ENCODE measurements at regions not wholly inside any gene's neighbourhood (a gene's known extent, or its start where the extent isn't known, plus 50 kb on each side); places are given as distances from the start of the nearest gene placed in this dataset.
A peak's percentile ranks its signal among the peaks of the same experiment; 100 is the strongest.

- TF ChIP-seq CTCF (IDR thresholded peaks at IDR 0.05) (no peak), POLR2AphosphoS5 (IDR thresholded peaks at IDR 0.05) (no peak), POLR2A (IDR thresholded peaks at IDR 0.05) (no peak), EP300 (IDR thresholded peaks at IDR 0.05) (no peak)
- intact Hi-C loops (cut with DNase I): no loop called here
- Histone ChIP-seq H3K4me1 (peaks cover 0 to 21% (median 13%) of the 10 kb centered on the region in 4 donors), H3K9me3 (no peaks in the 10 kb centered on the region), H3K36me3 (no peaks in the 10 kb centered on the region), H3K27me3 (no peaks in the 10 kb centered on the region), H3K27ac (no peak overlapping the region), H3K4me3 (no peak overlapping the region)
- 85 to 91% methylated on average over 3 of the region's 3 CpGs for WGBS, 2 donors
- no peak for DNase-seq
Measured at GRCh38 chr11:122175306-122175705, 59.3 kb upstream of the BLID start.

- WGBS, 2 donors: 75 to 87% methylated on average over 4 of the region's 4 CpGs
- TF ChIP-seq EP300 (IDR thresholded peaks at IDR 0.05): no peak
- no peak for TF ChIP-seq CTCF (IDR thresholded peaks at IDR 0.05)
- TF ChIP-seq POLR2AphosphoS5 (IDR thresholded peaks at IDR 0.05): no peak
- no peak for TF ChIP-seq POLR2A (IDR thresholded peaks at IDR 0.05)
- intact Hi-C loops (cut with DNase I): no loop called here
- no peak overlapping the region for H3K27ac ChIP-seq
- peaks cover 0 to 16% (median 7%) of the 10 kb centered on the region in 4 donors for H3K4me1 ChIP-seq
- no peaks in the 10 kb centered on the region for H3K27me3 ChIP-seq
- H3K9me3 ChIP-seq: no peaks in the 10 kb centered on the region
- no peaks in the 10 kb centered on the region for H3K36me3 ChIP-seq
- H3K4me3 ChIP-seq: no peak overlapping the region
- DNase-seq: no peak
Measured at GRCh38 chr11:122173587-122173986, 57.6 kb upstream of the BLID start.

- Histone ChIP-seq H3K27ac (peak overlapping the region in 1 of 4 donors; percentile 19), H3K4me1 (peaks cover 0 to 20% (median 7%) of the 10 kb centered on the region in 4 donors), H3K4me3 (no peak overlapping the region), H3K9me3 (no peaks in the 10 kb centered on the region), H3K27me3 (no peaks in the 10 kb centered on the region), H3K36me3 (no peaks in the 10 kb centered on the region)
- WGBS, 2 donors: 89 to 94% methylated on average over 1 of the region's 1 CpG
- no peak for DNase-seq
- intact Hi-C loops (cut with DNase I): no loop called here
- TF ChIP-seq EP300 (IDR thresholded peaks at IDR 0.05): no peak
- TF ChIP-seq POLR2AphosphoS5 (IDR thresholded peaks at IDR 0.05): no peak
- TF ChIP-seq POLR2A (IDR thresholded peaks at IDR 0.05): no peak
Measured at GRCh38 chr11:122173074-122173450, 57.0 kb upstream of the BLID start.

GRCh38 chr11:122172352-122173073 lies 56.5 kb upstream of the BLID start:
- H3K27ac ChIP-seq: peak overlapping the region in 2 of 4 donors; percentile 19 to 52
- TF ChIP-seq POLR2A (IDR thresholded peaks at IDR 0.05): no peak
- TF ChIP-seq CTCF (IDR thresholded peaks at IDR 0.05): no peak
- no peak for TF ChIP-seq POLR2AphosphoS5 (IDR thresholded peaks at IDR 0.05)
- TF ChIP-seq EP300 (IDR thresholded peaks at IDR 0.05): no peak
- 68 to 79% methylated on average over 3 of the region's 3 CpGs for WGBS, 2 donors

GRCh38 chr11:122170815-122171475 lies 54.9 kb upstream of the BLID start:
- TF ChIP-seq POLR2AphosphoS5 (IDR thresholded peaks at IDR 0.05) (no peak), POLR2A (IDR thresholded peaks at IDR 0.05) (no peak), EP300 (IDR thresholded peaks at IDR 0.05) (no peak), CTCF (IDR thresholded peaks at IDR 0.05) (no peak)
- Histone ChIP-seq H3K36me3 (no peaks in the 10 kb centered on the region), H3K27me3 (no peaks in the 10 kb centered on the region), H3K9me3 (no peaks in the 10 kb centered on the region), H3K4me1 (peaks cover 0 to 32% (median 6%) of the 10 kb centered on the region in 4 donors), H3K4me3 (no peak overlapping the region), H3K27ac (no peak overlapping the region)
- intact Hi-C loops (cut with DNase I): no loop called here
- 87 to 89% methylated on average over 3 of the region's 3 CpGs for WGBS, 2 donors
- DNase-seq: no peak

More at GRCh38 chr11:122172352-122173073, 56.5 kb upstream of the BLID start:
- Histone ChIP-seq H3K27me3 (no peaks in the 10 kb centered on the region), H3K4me1 (peaks cover 0 to 20% (median 6%) of the 10 kb centered on the region in 4 donors), H3K9me3 (no peaks in the 10 kb centered on the region), H3K36me3 (no peaks in the 10 kb centered on the region), H3K4me3 (no peak overlapping the region)
- intact Hi-C loops (cut with DNase I): no loop called here
- no peak for DNase-seq
